ENCODE measurements at regions not wholly inside any gene's neighbourhood (a gene's known extent, or its start where the extent isn't known, plus 50 kb on each side); places are given as distances from the start of the nearest gene placed in this dataset.

DNA sequence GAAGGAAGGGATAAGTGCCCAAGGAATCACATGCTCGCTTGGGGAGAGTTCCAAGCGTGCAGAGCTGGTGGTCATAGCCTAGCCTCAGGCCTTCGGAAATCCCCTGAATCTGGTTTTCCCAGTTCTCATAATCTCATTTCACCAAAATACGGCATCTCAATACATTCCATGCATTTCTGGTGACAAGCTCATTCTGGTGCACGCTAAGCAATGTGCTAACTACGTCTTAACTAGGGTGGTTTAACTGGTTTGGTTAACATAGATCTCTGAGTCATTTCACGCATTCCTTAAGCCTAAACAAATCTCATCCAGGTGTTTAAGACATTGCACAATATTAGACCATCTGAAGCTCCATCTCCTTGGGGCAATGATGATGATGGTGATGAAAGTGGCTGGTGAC lies 72.9 kb upstream of the STEAP1B start:
- Histone ChIP-seq H3K14ac (ENCODE audit: insufficient read length) (no peak overlapping the region), H4K20me1 (replicated peaks in 1 of 2; ENCODE audit: control insufficient read depth in 1 of 2, insufficient read depth in 2 of 2, low read length in 2 of 2) (no peaks in the 10 kb centered on the region), H3K27ac (ENCODE audit: low read depth, low read length) (no peak overlapping the region), H3K23me2 (ENCODE audit: low read depth, low read length) (no peaks in the 10 kb centered on the region), H3K4me2 (ENCODE audit: insufficient read depth in 1 of 2, low read depth in 2 of 2, low read length in 2 of 2) (no peak overlapping the region), H3K23ac (ENCODE audit: insufficient read length) (no peak overlapping the region), H2BK120ac (replicated peaks; ENCODE audit: low read depth, low read length) (no peak overlapping the region), H3K79me1 (ENCODE audit: low read depth, low read length) (no peaks in the 10 kb centered on the region), H3K27me3 (replicated peaks in 1 of 4; ENCODE audit: control insufficient read depth in 3 of 4, extremely low read depth in 1 of 4, insufficient read depth in 3 of 4, low read length in 3 of 4) (no peaks in the 10 kb centered on the region), H2AFZ (ENCODE audit: low read length) (no peak overlapping the region), H3K36me3 (ENCODE audit: control insufficient read depth in 2 of 4, insufficient read depth in 4 of 4, low read length in 3 of 4) (no peaks in the 10 kb centered on the region), H2AK5ac (ENCODE audit: low read depth, low read length) (no peak overlapping the region), H4K8ac (ENCODE audit: extremely low read depth, insufficient read depth, low read length) (no peak overlapping the region), H4K5ac (ENCODE audit: insufficient read length, low read depth, low read length) (no peak overlapping the region), H3K9me3 (ENCODE audit: insufficient read depth in 2 of 2, low read depth in 1 of 2, low read length in 1 of 2) (no peaks in the 10 kb centered on the region), H4K91ac (replicated peaks; ENCODE audit: insufficient read length, low read length) (peak overlapping the region; percentile 31), H3K4ac (replicated peaks; ENCODE audit: insufficient read length, low read depth, low read length) (no peak overlapping the region), H2BK20ac (ENCODE audit: low read length) (no peak overlapping the region), H3K18ac (ENCODE audit: extremely low read depth, low read length) (no peak overlapping the region), H3K9ac (replicated peaks in 1 of 4; ENCODE audit: extremely low read depth in 1 of 4, low read depth in 3 of 4, low read length in 3 of 4) (no peak overlapping the region), H3K4me1 (replicated peaks in 1 of 4; ENCODE audit: control insufficient read depth in 3 of 4, insufficient read depth in 4 of 4, low read length in 3 of 4) (no peaks in the 10 kb centered on the region), H2BK15ac (ENCODE audit: low read length) (no peak overlapping the region), H2BK5ac (ENCODE audit: low read depth, low read length) (no peak overlapping the region), H3K56ac (replicated peaks; ENCODE audit: insufficient read length, low read depth, low read length) (no peak overlapping the region), H3K79me2 (ENCODE audit: control insufficient read depth in 1 of 2, insufficient read depth in 2 of 2, low read length in 2 of 2) (no peaks in the 10 kb centered on the region), H3K4me3 (ENCODE audit: extremely low read depth in 1 of 4, insufficient read depth in 2 of 4, low read depth in 3 of 4, low read length in 4 of 4) (no peak overlapping the region), H2BK12ac (ENCODE audit: low read depth, low read length) (no peak overlapping the region)
- no peak for FAIRE-seq
- WGBS, 2 experiments (ENCODE audit: extremely low coverage in 1 of 2, insufficient coverage in 1 of 2, insufficient read length in 1 of 2, insufficient replicate concordance in 2 of 2, low coverage in 1 of 2, low lambda C conversion rate in 2 of 2, missing lambda C conversion rate in 1 of 2): 77% methylated on average over 7 of the region's 7 CpGs; no CpG with 5 or more reads in 1 of the 2 experiments
- POLR2A ChIA-PET (ENCODE audit: partially characterized antibody): interaction anchor here (1.2 kb wide), 1 partner anchor 9 kb away, joined by 4 read pairs; no protein-coding TSS in a partner anchor
- no peak for TF ChIP-seq ATF3 (IDR thresholded peaks at IDR 0.05; ENCODE audit: insufficient read depth, low read depth, low read length)
- TF ChIP-seq TEAD4 (IDR thresholded peaks at IDR 0.05; ENCODE audit: low read depth, low read length): no peak
- no peak for TF ChIP-seq SIN3A (conservative IDR thresholded peaks at IDR 0.05 in 1 of 2, IDR thresholded peaks at IDR 0.05 in 1 of 2; ENCODE audit: low read depth in 1 of 2, low read length in 2 of 2)
- TF ChIP-seq MAFK (IDR thresholded peaks at IDR 0.05; ENCODE audit: low read depth, low read length): no peak
- no peak for TF ChIP-seq TBP (IDR thresholded peaks at IDR 0.05; ENCODE audit: low read depth, low read length)
- no peak for TF ChIP-seq JUND (IDR thresholded peaks at IDR 0.05; ENCODE audit: low read length)
- TF ChIP-seq, protein P1, sequence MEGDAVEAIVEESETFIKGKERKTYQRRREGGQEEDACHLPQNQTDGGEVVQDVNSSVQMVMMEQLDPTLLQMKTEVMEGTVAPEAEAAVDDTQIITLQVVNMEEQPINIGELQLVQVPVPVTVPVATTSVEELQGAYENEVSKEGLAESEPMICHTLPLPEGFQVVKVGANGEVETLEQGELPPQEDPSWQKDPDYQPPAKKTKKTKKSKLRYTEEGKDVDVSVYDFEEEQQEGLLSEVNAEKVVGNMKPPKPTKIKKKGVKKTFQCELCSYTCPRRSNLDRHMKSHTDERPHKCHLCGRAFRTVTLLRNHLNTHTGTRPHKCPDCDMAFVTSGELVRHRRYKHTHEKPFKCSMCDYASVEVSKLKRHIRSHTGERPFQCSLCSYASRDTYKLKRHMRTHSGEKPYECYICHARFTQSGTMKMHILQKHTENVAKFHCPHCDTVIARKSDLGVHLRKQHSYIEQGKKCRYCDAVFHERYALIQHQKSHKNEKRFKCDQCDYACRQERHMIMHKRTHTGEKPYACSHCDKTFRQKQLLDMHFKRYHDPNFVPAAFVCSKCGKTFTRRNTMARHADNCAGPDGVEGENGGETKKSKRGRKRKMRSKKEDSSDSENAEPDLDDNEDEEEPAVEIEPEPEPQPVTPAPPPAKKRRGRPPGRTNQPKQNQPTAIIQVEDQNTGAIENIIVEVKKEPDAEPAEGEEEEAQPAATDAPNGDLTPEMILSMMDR (IDR thresholded peaks at IDR 0.05; ENCODE audit: control extremely low read depth in 1 of 3, insufficient read depth in 1 of 3, low read depth in 1 of 3, low read length in 3 of 3): no peak
- no peak for TF ChIP-seq TAF1 (IDR thresholded peaks at IDR 0.05; ENCODE audit: low read depth, low read length)
- TF ChIP-seq SRF (IDR thresholded peaks at IDR 0.05; ENCODE audit: low read depth, low read length): no peak
- TF ChIP-seq EZH2 (IDR thresholded peaks at IDR 0.05; ENCODE audit: low read depth, low read length, severe bottlenecking): no peak
- no peak for DNase-seq (ENCODE audit: low read depth in 1 of 2, low spot score in 2 of 2)
- CTCF ChIA-PET (ENCODE audit: partially characterized antibody): interaction anchor here (0.7 to 9.4 kb wide), 7 partner anchors 11 to 483 kb away, joined by 3 to 54 read pairs (median 4); partner anchors contain the start of gene IL6
